ENCODE measurements at regions not wholly inside any gene's neighbourhood (a gene's known extent, or its start where the extent isn't known, plus 50 kb on each side); places are given as distances from the start of the nearest gene placed in this dataset.

DNA sequence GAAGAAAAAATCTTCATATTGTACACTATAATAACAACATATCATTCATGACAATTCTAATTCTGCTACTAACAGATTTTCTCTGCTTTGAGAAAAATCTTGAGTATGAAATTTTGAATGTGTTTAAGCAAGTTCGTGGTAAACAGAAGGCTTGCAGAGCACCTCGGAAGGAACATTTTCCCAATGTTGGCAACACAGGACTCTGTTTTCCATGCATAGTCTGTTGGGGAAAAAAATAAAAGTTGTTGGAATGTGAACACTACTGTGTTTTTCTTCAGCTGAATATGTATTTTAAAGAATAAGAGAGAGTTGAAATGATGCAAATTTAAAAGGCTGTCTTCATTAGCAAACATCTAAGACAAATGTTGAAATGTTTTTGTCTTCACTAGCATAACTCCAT, 54.7 kb upstream of the ANXA10 start:
- Histone ChIP-seq H3K27ac (ENCODE audit: low read depth, low read length) (no peak overlapping the region), H3K23ac (ENCODE audit: insufficient read length) (no peak overlapping the region), H2BK120ac (replicated peaks; ENCODE audit: low read depth, low read length) (no peak overlapping the region), H3K4me1 (replicated peaks in 1 of 4; ENCODE audit: control insufficient read depth in 3 of 4, insufficient read depth in 4 of 4, low read length in 3 of 4) (no peaks in the 10 kb centered on the region), H4K8ac (ENCODE audit: extremely low read depth, insufficient read depth, low read length) (no peak overlapping the region), H3K4ac (replicated peaks; ENCODE audit: insufficient read length, low read depth, low read length) (no peak overlapping the region), H3K9ac (replicated peaks in 1 of 4; ENCODE audit: extremely low read depth in 1 of 4, low read depth in 3 of 4, low read length in 3 of 4) (no peak overlapping the region), H4K5ac (ENCODE audit: insufficient read length, low read depth, low read length) (no peak overlapping the region), H3K79me2 (ENCODE audit: control insufficient read depth in 1 of 2, insufficient read depth in 2 of 2, low read length in 2 of 2) (no peaks in the 10 kb centered on the region), H2BK12ac (ENCODE audit: low read depth, low read length) (no peak overlapping the region), H3K27me3 (replicated peaks in 1 of 4; ENCODE audit: control insufficient read depth in 3 of 4, extremely low read depth in 1 of 4, insufficient read depth in 3 of 4, low read length in 3 of 4) (no peaks in the 10 kb centered on the region), H2BK5ac (ENCODE audit: low read depth, low read length) (no peak overlapping the region), H2AK5ac (ENCODE audit: low read depth, low read length) (no peak overlapping the region), H2BK20ac (ENCODE audit: low read length) (no peak overlapping the region), H3K18ac (ENCODE audit: extremely low read depth, low read length) (no peak overlapping the region), H3K9me3 (ENCODE audit: insufficient read depth in 2 of 2, low read depth in 1 of 2, low read length in 1 of 2) (no peaks in the 10 kb centered on the region), H3K56ac (replicated peaks; ENCODE audit: insufficient read length, low read depth, low read length) (no peak overlapping the region), H2BK15ac (ENCODE audit: low read length) (no peak overlapping the region), H4K91ac (replicated peaks; ENCODE audit: insufficient read length, low read length) (no peak overlapping the region), H3K23me2 (ENCODE audit: low read depth, low read length) (no peaks in the 10 kb centered on the region), H4K20me1 (replicated peaks in 1 of 2; ENCODE audit: control insufficient read depth in 1 of 2, insufficient read depth in 2 of 2, low read length in 2 of 2) (no peaks in the 10 kb centered on the region), H3K79me1 (ENCODE audit: low read depth, low read length) (no peaks in the 10 kb centered on the region), H3K4me3 (ENCODE audit: extremely low read depth in 1 of 4, insufficient read depth in 2 of 4, low read depth in 3 of 4, low read length in 4 of 4) (no peak overlapping the region), H2AFZ (ENCODE audit: low read length) (no peak overlapping the region), H3K14ac (ENCODE audit: insufficient read length) (no peak overlapping the region), H3K36me3 (ENCODE audit: control insufficient read depth in 2 of 4, insufficient read depth in 4 of 4, low read length in 3 of 4) (no peaks in the 10 kb centered on the region), H3K4me2 (ENCODE audit: insufficient read depth in 1 of 2, low read depth in 2 of 2, low read length in 2 of 2) (no peak overlapping the region)
- POLR2A ChIA-PET (ENCODE audit: partially characterized antibody), result no interaction called here
- FAIRE-seq (no peak), DNase-seq (ENCODE audit: low read depth in 1 of 2, low spot score in 2 of 2) (no peak)
- WGBS, 2 experiments (ENCODE audit: extremely low coverage in 1 of 2, insufficient coverage in 1 of 2, insufficient read length in 1 of 2, insufficient replicate concordance in 2 of 2, low coverage in 1 of 2, low lambda C conversion rate in 2 of 2, missing lambda C conversion rate in 1 of 2), result 93% methylated on average over 2 of the region's 2 CpGs; no CpG with 5 or more reads in 1 of the 2 experiments
- CTCF ChIA-PET (ENCODE audit: partially characterized antibody), result no interaction called here
- no peak for TF ChIP-seq EZH2 (IDR thresholded peaks at IDR 0.05; ENCODE audit: low read depth, low read length, severe bottlenecking)
- no peak for TF ChIP-seq SIN3A (conservative IDR thresholded peaks at IDR 0.05 in 1 of 2, IDR thresholded peaks at IDR 0.05 in 1 of 2; ENCODE audit: low read depth in 1 of 2, low read length in 2 of 2)
- TF ChIP-seq JUN (IDR thresholded peaks at IDR 0.05; ENCODE audit: low read depth, low read length), result no peak
- no peak for TF ChIP-seq SRF (IDR thresholded peaks at IDR 0.05; ENCODE audit: low read depth, low read length)
- no peak for TF ChIP-seq CTBP2 (IDR thresholded peaks at IDR 0.05; ENCODE audit: borderline replicate concordance, insufficient read depth, insufficient read length, low read length)
- TF ChIP-seq, protein P1, sequence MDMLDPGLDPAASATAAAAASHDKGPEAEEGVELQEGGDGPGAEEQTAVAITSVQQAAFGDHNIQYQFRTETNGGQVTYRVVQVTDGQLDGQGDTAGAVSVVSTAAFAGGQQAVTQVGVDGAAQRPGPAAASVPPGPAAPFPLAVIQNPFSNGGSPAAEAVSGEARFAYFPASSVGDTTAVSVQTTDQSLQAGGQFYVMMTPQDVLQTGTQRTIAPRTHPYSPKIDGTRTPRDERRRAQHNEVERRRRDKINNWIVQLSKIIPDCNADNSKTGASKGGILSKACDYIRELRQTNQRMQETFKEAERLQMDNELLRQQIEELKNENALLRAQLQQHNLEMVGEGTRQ (IDR thresholded peaks at IDR 0.05; ENCODE audit: low read length), result no peak
- TF ChIP-seq CHD2 (IDR thresholded peaks at IDR 0.05; ENCODE audit: low read length), result no peak
- TF ChIP-seq HDAC2 (IDR thresholded peaks at IDR 0.05; ENCODE audit: borderline replicate concordance in 1 of 2, low read depth in 2 of 2, low read length in 2 of 2), result no peak
- no peak for TF ChIP-seq KDM1A (IDR thresholded peaks at IDR 0.05; ENCODE audit: borderline replicate concordance, low read length)
- no peak for TF ChIP-seq TAF1 (IDR thresholded peaks at IDR 0.05; ENCODE audit: low read depth, low read length)
- TF ChIP-seq SP1 (IDR thresholded peaks at IDR 0.05; ENCODE audit: low read depth, low read length), result no peak
- TF ChIP-seq JUND (IDR thresholded peaks at IDR 0.05; ENCODE audit: low read length), result no peak
- no peak for TF ChIP-seq POLR2A (IDR thresholded peaks at IDR 0.05; ENCODE audit: control extremely low read depth in 1 of 2, low read depth in 2 of 2, low read length in 2 of 2)
- no peak for TF ChIP-seq RBBP5 (IDR thresholded peaks at IDR 0.05; ENCODE audit: borderline replicate concordance, low read depth, low read length)
